NCI-H345 treated with DMSO at 0.1 percent for 48 hours (cell line): ENCODE measurements at regions not wholly inside any gene's neighbourhood (a gene's known extent, or its start where the extent isn't known, plus 50 kb on each side); places are given as distances from the start of the nearest gene placed in this dataset.

Experiments used
- DNase-seq: peaks from one replicate; lab custom pipeline; 2025; ENCODE audit not compliant: unreplicated experiment; lab: John Stamatoyannopoulos, UW

GRCh38 chr20:57022306-57022705 lies 244.1 kb downstream of the BMP7 start:
- DNase-seq, result no peak

GRCh38 chr20:57023007-57023406 lies 243.4 kb downstream of the BMP7 start:
- no peak for DNase-seq

- DNase-seq, result no peak
Measured at GRCh38 chr20:57023997-57024396, 242.4 kb downstream of the BMP7 start.

- no peak for DNase-seq
Measured at GRCh38 chr20:57024849-57025248, 241.6 kb downstream of the BMP7 start.

- no peak for DNase-seq
Measured at GRCh38 chr20:57025261-57025660, 241.2 kb downstream of the BMP7 start.

GRCh38 chr20:57025666-57026224 lies 240.7 kb downstream of the BMP7 start:
- no peak for DNase-seq

- DNase-seq, result no peak
Measured at GRCh38 chr20:57027777-57028176, 238.7 kb downstream of the BMP7 start.

- DNase-seq, result no peak
Measured at GRCh38 chr20:57030611-57031600, 235.5 kb downstream of the BMP7 start.

GRCh38 chr20:57031867-57032355 lies 234.5 kb downstream of the BMP7 start:
- DNase-seq, result no peak

GRCh38 chr20:57032847-57033246 lies 233.6 kb downstream of the BMP7 start:
- DNase-seq, result no peak

- DNase-seq, result no peak
Measured at GRCh38 chr20:57034001-57034400, 232.4 kb downstream of the BMP7 start.

GRCh38 chr20:57037689-57038088 lies 228.8 kb downstream of the BMP7 start:
- no peak for DNase-seq

- peak; percentile 71 for DNase-seq
Measured at GRCh38 chr20:57038608-57039440, 227.6 kb downstream of the BMP7 start.

- DNase-seq, result no peak
Measured at GRCh38 chr20:57040466-57040865, 226.0 kb downstream of the BMP7 start.

- DNase-seq, result no peak
Measured at GRCh38 chr20:57040924-57041323, 225.5 kb downstream of the BMP7 start.

GRCh38 chr20:57043091-57043490 lies 223.3 kb downstream of the BMP7 start:
- DNase-seq, result no peak

GRCh38 chr20:57043669-57044268 lies 222.7 kb downstream of the BMP7 start:
- DNase-seq, result no peak

- peak; percentile 22 for DNase-seq
Measured at GRCh38 chr20:57047281-57048026, 219.0 kb downstream of the BMP7 start.

GRCh38 chr20:57048027-57048869 lies 218.2 kb downstream of the BMP7 start:
- no peak for DNase-seq
